Neural cell (in vitro differentiated cells): ENCODE measurements at regions not wholly inside any gene's neighbourhood (a gene's known extent, or its start where the extent isn't known, plus 50 kb on each side); places are given as distances from the start of the nearest gene placed in this dataset.
"Not testable (repeated sequence)": the region's sequence is repeated elsewhere in the genome, so short reads cannot be mapped to it uniquely, and the experiment has no call there.

ENCODE experiments used
- H2AFZ ChIP-seq: fragments of 200-600, 300-800 bp; sonication (generic), shearing (Covaris generic); 2 replicates; pipeline ENCODE4 v1.6.0; 2014; ENCODE audit warnings: low read depth, mild to moderate bottlenecking, antibody characterized with exemption, low read length, moderate library complexity
- H3F3A ChIP-seq: fragments of 200-600 bp; shearing (Covaris generic); 2 replicates; pipeline ENCODE4 v1.6.1; 2016; ENCODE audit warnings: mild to moderate bottlenecking, moderate library complexity, mixed read lengths, antibody characterized with exemption, low read length; ENCODE audit not compliant: insufficient read depth, poor library complexity, severe bottlenecking
- H3K27ac ChIP-seq: fragments of 200-600, 300-800 bp; sonication (generic), shearing (Covaris generic); 2 replicates; pipeline ENCODE4 v1.5.1; 2014; ENCODE audit warnings: mild to moderate bottlenecking, low read length, moderate library complexity
- H3K27me3 ChIP-seq: fragments of 300-800, 200-600 bp; sonication (generic), shearing (Covaris generic); 2 replicates; pipeline ENCODE4 v1.6.0; 2014; ENCODE audit warnings: mild to moderate bottlenecking, low read depth, low read length, moderate library complexity; ENCODE audit not compliant: insufficient read depth
- H3K36me3 ChIP-seq: fragments of 300-800, 200-600 bp; sonication (generic), shearing (Covaris generic); 2 replicates; pipeline ENCODE4 v1.5.1; 2014; ENCODE audit warnings: mild to moderate bottlenecking, antibody characterized with exemption, low read length, moderate library complexity; ENCODE audit not compliant: insufficient read depth
- H3K4me2 ChIP-seq: fragments of 300-800, 200-600 bp; sonication (generic), shearing (Covaris generic); 2 replicates; pipeline ENCODE4 v1.6.0; 2014; ENCODE audit warnings: mild to moderate bottlenecking, low read length
- H3K4me3 ChIP-seq: fragments of 300-800, 200-600 bp; sonication (generic), shearing (Covaris generic); 2 replicates; pipeline ENCODE4 v1.5.1; 2014; ENCODE audit warnings: mild to moderate bottlenecking, low read length, moderate library complexity
- H3K79me2 ChIP-seq: fragments of 200-600 bp; shearing (Covaris generic); replicated peaks from 2 replicates; pipeline ENCODE4 v1.6.0; 2014; ENCODE audit warnings: mild to moderate bottlenecking, low read length, moderate library complexity; ENCODE audit not compliant: insufficient read depth
- H3K9ac ChIP-seq: fragments of 300-800, 200-600 bp; sonication (generic), shearing (Covaris generic); 2 replicates; pipeline ENCODE4 v1.6.1; 2016; ENCODE audit warnings: mild to moderate bottlenecking, low read length, mixed read lengths
- H3K9me2 ChIP-seq: fragments of 200-600 bp; shearing (Covaris generic); 2 replicates; pipeline ENCODE4 v1.6.1; 2016; ENCODE audit warnings: mild to moderate bottlenecking, low read length, mixed read lengths; ENCODE audit not compliant: insufficient read depth
- H3K9me3 ChIP-seq: fragments of 200-600, 300-800 bp; sonication (generic), shearing (Covaris generic); 2 replicates; pipeline ENCODE4 v1.6.1; 2016; ENCODE audit warnings: mild to moderate bottlenecking, mixed run types, low read length, moderate library complexity, mixed read lengths
- H4K20me1 ChIP-seq: fragments of 200-600 bp; shearing (Covaris generic); 2 replicates; pipeline ENCODE4 v1.6.1; 2016; ENCODE audit warnings: mild to moderate bottlenecking, mixed run types; ENCODE audit not compliant: insufficient read depth
- EP300 ChIP-seq: fragments of 450-650 bp; conservative IDR thresholded peaks from 2 replicates; pipeline ENCODE4 v1.6.1; 2014; ENCODE audit warnings: antibody characterized with exemption, mild to moderate bottlenecking, moderate library complexity; ENCODE audit not compliant: poor library complexity, severe bottlenecking
- EZH2 ChIP-seq: fragments of 200-600, 300-800 bp; shearing (Covaris generic), sonication (generic); IDR thresholded peaks from 2 replicates; pipeline ENCODE4 v1.6.1; 2014; ENCODE audit warnings: antibody characterized with exemption, low read length, borderline replicate concordance, mild to moderate bottlenecking; ENCODE audit not compliant: insufficient read depth, poor library complexity, severe bottlenecking
- MXI1 ChIP-seq: fragments of 450-650 bp; conservative IDR thresholded peaks from 2 replicates; pipeline ENCODE4 v1.6.1; 2014; ENCODE audit warnings: antibody characterized with exemption, mild to moderate bottlenecking; ENCODE audit not compliant: poor library complexity, severe bottlenecking
- POLR2AphosphoS5 ChIP-seq: IDR thresholded peaks from 2 replicates; pipeline ENCODE4 v1.6.1; 2012
- RAD21 ChIP-seq: fragments of 450-650 bp; conservative IDR thresholded peaks from 2 replicates; pipeline ENCODE4 v1.6.1; 2014; ENCODE audit warnings: antibody characterized with exemption, mild to moderate bottlenecking, moderate library complexity
- SMC3 ChIP-seq: fragments of 450-650 bp; conservative IDR thresholded peaks from 2 replicates; pipeline ENCODE4 v1.6.1; 2014; ENCODE audit warnings: antibody characterized with exemption, mild to moderate bottlenecking, moderate library complexity; ENCODE audit not compliant: poor library complexity
- TAF1 ChIP-seq: IDR thresholded peaks from 2 replicates; pipeline ENCODE4 v1.6.1; 2012; ENCODE audit warnings: low read depth
- TF ChIP-seq, protein P1 (sequence below): IDR thresholded peaks from 2 replicates; pipeline ENCODE4 v1.6.1; 2012; ENCODE audit warnings: borderline replicate concordance
- TF ChIP-seq, protein P2 (sequence below): fragments of 450-650 bp; IDR thresholded peaks from 2 replicates; pipeline ENCODE4 v1.5.1; 2014; ENCODE audit warnings: antibody characterized with exemption, mild to moderate bottlenecking, moderate library complexity; ENCODE audit not compliant: poor library complexity, severe bottlenecking

DNA sequence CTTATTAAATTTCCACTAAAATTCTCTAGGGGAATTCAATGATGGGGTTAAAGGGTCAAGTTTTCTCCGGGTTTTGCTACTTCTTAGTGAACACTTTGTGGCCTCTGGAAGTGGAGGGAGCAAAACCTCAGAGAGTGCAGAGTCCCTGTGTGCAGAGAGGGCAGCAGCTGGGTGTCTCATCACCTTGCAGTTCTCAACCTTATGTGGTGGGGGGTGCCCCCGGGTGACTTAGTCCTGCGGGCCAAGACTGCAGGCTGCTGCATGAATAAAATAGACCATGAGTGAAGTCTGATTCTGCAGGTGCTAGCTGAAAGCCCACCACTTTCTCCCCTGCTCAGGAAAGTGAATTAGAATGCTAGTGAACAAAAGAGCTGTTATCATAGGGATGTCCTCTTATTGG lies 191.6 kb downstream of the DLEU7 start:
- Histone ChIP-seq H3K36me3 (no peaks in the 10 kb centered on the region), H4K20me1 (no peaks in the 10 kb centered on the region), H3K27me3 (no peaks in the 10 kb centered on the region), H2AFZ (no peak overlapping the region), H3K9me2 (no peaks in the 10 kb centered on the region), H3K27ac (no peak overlapping the region), H3K4me2 (no peak overlapping the region), H3K9ac (no peak overlapping the region), H3K79me2 (no peaks in the 10 kb centered on the region), H3K4me3 (no peak overlapping the region), H3K9me3 (no peaks in the 10 kb centered on the region), H3F3A (no peaks in the 10 kb centered on the region)
- TF ChIP-seq EP300 = no peak
- no peak for TF ChIP-seq SMC3
- TF ChIP-seq, protein P1, sequence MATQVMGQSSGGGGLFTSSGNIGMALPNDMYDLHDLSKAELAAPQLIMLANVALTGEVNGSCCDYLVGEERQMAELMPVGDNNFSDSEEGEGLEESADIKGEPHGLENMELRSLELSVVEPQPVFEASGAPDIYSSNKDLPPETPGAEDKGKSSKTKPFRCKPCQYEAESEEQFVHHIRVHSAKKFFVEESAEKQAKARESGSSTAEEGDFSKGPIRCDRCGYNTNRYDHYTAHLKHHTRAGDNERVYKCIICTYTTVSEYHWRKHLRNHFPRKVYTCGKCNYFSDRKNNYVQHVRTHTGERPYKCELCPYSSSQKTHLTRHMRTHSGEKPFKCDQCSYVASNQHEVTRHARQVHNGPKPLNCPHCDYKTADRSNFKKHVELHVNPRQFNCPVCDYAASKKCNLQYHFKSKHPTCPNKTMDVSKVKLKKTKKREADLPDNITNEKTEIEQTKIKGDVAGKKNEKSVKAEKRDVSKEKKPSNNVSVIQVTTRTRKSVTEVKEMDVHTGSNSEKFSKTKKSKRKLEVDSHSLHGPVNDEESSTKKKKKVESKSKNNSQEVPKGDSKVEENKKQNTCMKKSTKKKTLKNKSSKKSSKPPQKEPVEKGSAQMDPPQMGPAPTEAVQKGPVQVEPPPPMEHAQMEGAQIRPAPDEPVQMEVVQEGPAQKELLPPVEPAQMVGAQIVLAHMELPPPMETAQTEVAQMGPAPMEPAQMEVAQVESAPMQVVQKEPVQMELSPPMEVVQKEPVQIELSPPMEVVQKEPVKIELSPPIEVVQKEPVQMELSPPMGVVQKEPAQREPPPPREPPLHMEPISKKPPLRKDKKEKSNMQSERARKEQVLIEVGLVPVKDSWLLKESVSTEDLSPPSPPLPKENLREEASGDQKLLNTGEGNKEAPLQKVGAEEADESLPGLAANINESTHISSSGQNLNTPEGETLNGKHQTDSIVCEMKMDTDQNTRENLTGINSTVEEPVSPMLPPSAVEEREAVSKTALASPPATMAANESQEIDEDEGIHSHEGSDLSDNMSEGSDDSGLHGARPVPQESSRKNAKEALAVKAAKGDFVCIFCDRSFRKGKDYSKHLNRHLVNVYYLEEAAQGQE = no peak
- TF ChIP-seq POLR2AphosphoS5 = no peak
- no peak for TF ChIP-seq TAF1
- no peak for TF ChIP-seq MXI1
- TF ChIP-seq, protein P2, sequence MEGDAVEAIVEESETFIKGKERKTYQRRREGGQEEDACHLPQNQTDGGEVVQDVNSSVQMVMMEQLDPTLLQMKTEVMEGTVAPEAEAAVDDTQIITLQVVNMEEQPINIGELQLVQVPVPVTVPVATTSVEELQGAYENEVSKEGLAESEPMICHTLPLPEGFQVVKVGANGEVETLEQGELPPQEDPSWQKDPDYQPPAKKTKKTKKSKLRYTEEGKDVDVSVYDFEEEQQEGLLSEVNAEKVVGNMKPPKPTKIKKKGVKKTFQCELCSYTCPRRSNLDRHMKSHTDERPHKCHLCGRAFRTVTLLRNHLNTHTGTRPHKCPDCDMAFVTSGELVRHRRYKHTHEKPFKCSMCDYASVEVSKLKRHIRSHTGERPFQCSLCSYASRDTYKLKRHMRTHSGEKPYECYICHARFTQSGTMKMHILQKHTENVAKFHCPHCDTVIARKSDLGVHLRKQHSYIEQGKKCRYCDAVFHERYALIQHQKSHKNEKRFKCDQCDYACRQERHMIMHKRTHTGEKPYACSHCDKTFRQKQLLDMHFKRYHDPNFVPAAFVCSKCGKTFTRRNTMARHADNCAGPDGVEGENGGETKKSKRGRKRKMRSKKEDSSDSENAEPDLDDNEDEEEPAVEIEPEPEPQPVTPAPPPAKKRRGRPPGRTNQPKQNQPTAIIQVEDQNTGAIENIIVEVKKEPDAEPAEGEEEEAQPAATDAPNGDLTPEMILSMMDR = no peak
- TF ChIP-seq EZH2 = no peak
- TF ChIP-seq RAD21 = no peak

DNA sequence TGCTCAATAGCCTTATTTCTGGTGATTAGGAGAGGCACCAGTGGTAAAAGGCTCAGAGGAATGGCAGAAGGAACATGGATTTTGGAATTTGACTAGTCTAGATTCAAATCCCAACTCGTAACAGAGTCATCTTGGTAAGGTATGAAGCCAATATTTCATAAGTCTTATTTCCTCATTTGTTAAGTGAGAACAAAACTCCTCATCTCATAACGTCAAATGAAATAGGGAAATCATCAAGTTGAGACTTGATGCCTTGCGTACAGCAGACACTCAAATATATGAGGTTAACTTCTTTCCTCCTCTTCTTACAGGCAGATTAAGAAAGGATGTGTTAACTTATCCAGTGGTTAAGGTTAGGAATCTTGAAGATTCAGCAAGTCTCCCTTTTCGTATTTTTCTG lies 189.2 kb downstream of the DLEU7 start:
- Histone ChIP-seq H2AFZ (no peak overlapping the region), H3F3A (no peaks in the 10 kb centered on the region), H3K4me3 (no peak overlapping the region), H3K36me3 (no peaks in the 10 kb centered on the region), H3K79me2 (no peaks in the 10 kb centered on the region), H3K4me2 (no peak overlapping the region), H3K27ac (no peak overlapping the region), H3K9me3 (no peaks in the 10 kb centered on the region), H3K9me2 (no peaks in the 10 kb centered on the region), H3K27me3 (no peaks in the 10 kb centered on the region), H3K9ac (no peak overlapping the region), H4K20me1 (no peaks in the 10 kb centered on the region)
- no peak for TF ChIP-seq TAF1
- TF ChIP-seq, protein P1 = no peak
- TF ChIP-seq, protein P2 = no peak
- no peak for TF ChIP-seq POLR2AphosphoS5
- TF ChIP-seq EP300 = no peak
- no peak for TF ChIP-seq MXI1
- no peak for TF ChIP-seq SMC3
- TF ChIP-seq RAD21 = no peak
- TF ChIP-seq EZH2 = no peak

DNA sequence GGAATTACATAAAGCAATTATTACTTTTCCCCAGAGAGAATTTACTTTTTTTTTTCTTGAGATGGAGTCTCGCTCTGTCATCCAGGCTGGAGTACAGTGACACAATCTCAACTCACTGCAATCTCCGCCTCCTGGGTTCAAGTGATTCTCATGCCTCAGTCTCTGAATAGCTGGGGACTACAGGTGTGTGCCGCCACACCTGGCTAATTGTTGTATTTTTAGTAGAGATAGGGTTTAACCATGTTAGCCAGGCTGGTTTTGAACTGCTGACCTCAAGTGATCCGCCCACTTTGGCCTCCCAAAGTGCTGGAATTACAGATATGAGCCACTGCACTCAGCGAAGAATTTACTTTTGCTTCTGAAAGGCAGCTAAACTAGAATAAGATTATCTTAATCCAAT lies 181.6 kb downstream of the DLEU7 start:
- H3K9ac ChIP-seq, H2AFZ ChIP-seq, H3K4me3 ChIP-seq, H3K36me3 ChIP-seq, H3K79me2 ChIP-seq, H3F3A ChIP-seq, H3K9me2 ChIP-seq, H4K20me1 ChIP-seq, H3K9me3 ChIP-seq, H3K27me3 ChIP-seq, H3K27ac ChIP-seq, H3K4me2 ChIP-seq: not testable (repeated sequence)
